HL-60 (cell line): ENCODE measurements at regions not wholly inside any gene's neighbourhood (a gene's known extent, or its start where the extent isn't known, plus 50 kb on each side); places are given as distances from the start of the nearest gene placed in this dataset.

Source experiments
- DNase-seq, 2 experiments: peaks; one replicate each; pipeline ENCODE4 v3.0.0-alpha.2; 2010 to 2020; ENCODE audit warnings: low read depth in 1 of 2, low spot score in 1 of 2
- H3K27ac ChIP-seq: fragments of 250-450 bp; sonication (Bioruptor Pico); replicated peaks from 2 replicates; pipeline ENCODE4 v1.5.1; 2020; ENCODE audit warnings: mild to moderate bottlenecking, moderate library complexity
- H3K27me3 ChIP-seq: fragments of 250-450 bp; sonication (Bioruptor Pico); 2 replicates; pipeline ENCODE4 v1.5.1; 2021; ENCODE audit warnings: mild to moderate bottlenecking, moderate library complexity; ENCODE audit not compliant: insufficient read depth, poor library complexity, severe bottlenecking
- H3K4me3 ChIP-seq: replicated peaks from 2 replicates; pipeline ENCODE4 v1.5.1; 2011; ENCODE audit warnings: mild to moderate bottlenecking, control low read depth, low read length; ENCODE audit not compliant: insufficient read depth
- CTCF ChIP-seq: IDR thresholded peaks from one replicate; pipeline ENCODE4 v1.5.1; 2011; ENCODE audit warnings: low read length, control low read depth, inconsistent platforms; ENCODE audit not compliant: insufficient read depth
- GABPA ChIP-seq: IDR thresholded peaks from 2 replicates; pipeline ENCODE4 v1.6.1; 2012; ENCODE audit warnings: low read depth
- POLR2AphosphoS5 ChIP-seq: IDR thresholded peaks from 2 replicates; pipeline ENCODE4 v1.6.1; 2012; ENCODE audit warnings: low read depth
- REST ChIP-seq: IDR thresholded peaks from 2 replicates; pipeline ENCODE4 v1.6.1; 2012; ENCODE audit warnings: low read depth; ENCODE audit not compliant: insufficient replicate concordance
- SPI1 ChIP-seq: IDR thresholded peaks from 2 replicates; pipeline ENCODE4 v1.6.1; 2012; ENCODE audit warnings: low read depth, mild to moderate bottlenecking, borderline replicate concordance

- Histone ChIP-seq H3K27me3 (peaks cover 2% of the 10 kb centered on the region), H3K27ac (no peak overlapping the region), H3K4me3 (no peak overlapping the region)
- no peak for TF ChIP-seq GABPA
- no peak for TF ChIP-seq POLR2AphosphoS5
- no peak for TF ChIP-seq SPI1
- TF ChIP-seq REST: no peak
- no peak for TF ChIP-seq CTCF
- no peak for DNase-seq
Observed at GRCh38 chr1:58318157-58319005, 228.1 kb downstream of the OMA1 start.

GRCh38 chr1:58317694-58318093 lies 228.8 kb downstream of the OMA1 start:
- no peak overlapping the region for H3K27ac ChIP-seq
- peaks cover 3% of the 10 kb centered on the region for H3K27me3 ChIP-seq
- TF ChIP-seq SPI1 (no peak), GABPA (no peak), CTCF (no peak), POLR2AphosphoS5 (no peak), REST (no peak)
- H3K4me3 ChIP-seq: no peak overlapping the region
- no peak for DNase-seq

- Histone ChIP-seq H3K27ac (no peak overlapping the region), H3K27me3 (peaks cover 5% of the 10 kb centered on the region), H3K4me3 (no peak overlapping the region)
- no peak for DNase-seq
- TF ChIP-seq REST: no peak
- TF ChIP-seq POLR2AphosphoS5: no peak
- TF ChIP-seq CTCF: no peak
- no peak for TF ChIP-seq SPI1
- TF ChIP-seq GABPA: no peak
Observed at GRCh38 chr1:58317086-58317485, 229.4 kb downstream of the OMA1 start.
